Pancreas (tissue), 10 donors: ENCODE measurements at regions not wholly inside any gene's neighbourhood (a gene's known extent, or its start where the extent isn't known, plus 50 kb on each side); places are given as distances from the start of the nearest gene placed in this dataset.

Experiments used
- ATAC-seq, 4 donors: fragments of 200-7000 bp; cut with Tn5 transposase; one replicate each; pipeline versions ENCODE4 v1.8.0 to v1.9.1; 2020; ENCODE audit warnings: mild to moderate bottlenecking in 4 of 4, moderate library complexity in 4 of 4
- DNase-seq, 6 donors: peaks; one replicate each; pipeline ENCODE4 v3.0.0-alpha.2; 2020
- FAIRE-seq: peaks from 2 replicates; lab custom pipeline; 2012; peaks lifted over from hg19 to GRCh38; lab: Jason Lieb, UNC
- H3K27ac ChIP-seq, 4 donors: fragments of 200-600 bp; sonication (generic); 1 replicate in 3 of 4; 2 replicates in 1 of 4; pipeline versions ENCODE4 v1.5.0 to v1.8.0; 2020
- H3K27me3 ChIP-seq, 4 donors: fragments of 200-600 bp; one replicate each; pipeline ENCODE4 v1.8.0; 2021
- H3K36me3 ChIP-seq, 3 donors: fragments of 200-600 bp; sonication (generic) in 1 of 3; one replicate each; pipeline versions ENCODE4 v1.5.0 to v1.8.0; 2020 to 2021
- H3K4me1 ChIP-seq, 3 donors: fragments of 200-600 bp; one replicate each; pipeline ENCODE4 v1.8.0; 2021
- H3K4me3 ChIP-seq, 4 donors: fragments of 200-600 bp; sonication (generic) in 2 of 4; one replicate each; pipeline versions ENCODE4 v1.5.0 to v1.8.0; 2020 to 2021
- H3K9me3 ChIP-seq, 4 donors: fragments of 200-600 bp; one replicate each; pipeline ENCODE4 v1.8.0; 2021
- WGBS, 2 donors: extraction: QIAGEN DNeasy Blood & Tissue Kit; methylation state at CpG; one replicate each; pipeline ENCODE4 v1.1.7; 2013; 5-methylcytosine and 5-hydroxymethylcytosine counted together
- intact Hi-C, 3 donors: fragments of 100-400 bp; cut with DNase I; formaldehyde crosslinking; loops; one replicate each; pipeline versions ENCODE4 v1.11.1 to v1.14.2; 2022
- TF ChIP-seq, protein P1 (sequence below), 4 donors: fragments of 200-600 bp; sonication (generic) in 3 of 4; IDR thresholded peaks; one replicate each; pipeline versions ENCODE4 v1.5.0 to v1.8.0; 2021; ENCODE audit warnings: antibody characterized with exemption in 4 of 4
- donor health status: healthy with polysubstance abuse.
- donor health status: DM: no; HTN: no; CAD: no; lungs with moderate emphysema.
- donor health status: DM: no; HTN: no; CAD: no.
- donor health status: control.
- donor health status: control.
- donor health status: Bipolar disorder and iron deficiency.
- donor health status: DM: yes; HTN: yes; CAD: no.
- donor health status: DM: no; HTN: no; CAD: no.
- donor health status: DM: no; HTN: no; CAD: no.
- donor health status: DM: yes; HTN: yes; CAD: no.

DNA sequence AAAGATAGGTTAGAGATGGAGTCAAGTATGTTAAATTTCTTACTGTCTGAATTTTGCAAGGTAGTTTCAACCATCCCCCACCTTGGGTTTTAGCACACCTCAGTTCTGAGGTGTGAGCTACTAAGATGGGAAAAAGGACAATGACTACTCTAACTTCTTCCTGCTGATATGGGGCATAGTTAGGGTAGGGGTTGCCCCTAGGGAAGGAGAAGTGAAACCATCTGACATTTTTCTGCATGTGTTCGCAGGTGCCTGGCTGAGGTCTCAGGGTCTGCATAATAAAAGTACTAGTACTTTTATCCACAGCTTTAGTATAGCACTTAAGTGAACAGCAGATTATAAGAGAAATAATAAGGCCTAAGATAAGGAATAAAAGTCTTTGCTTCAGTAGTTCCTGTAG is 129.5 kb upstream of the CYSLTR1 start:
- intact Hi-C loops, result no loop called here
- Histone ChIP-seq H3K36me3 (no peaks in the 10 kb centered on the region), H3K27ac (no peak overlapping the region), H3K4me1 (no peaks in the 10 kb centered on the region), H3K9me3 (no peaks in the 10 kb centered on the region), H3K27me3 (peaks cover 0 to 6% (median 0%) of the 10 kb centered on the region in 4 donors), H3K4me3 (no peak overlapping the region)
- TF ChIP-seq, protein P1, sequence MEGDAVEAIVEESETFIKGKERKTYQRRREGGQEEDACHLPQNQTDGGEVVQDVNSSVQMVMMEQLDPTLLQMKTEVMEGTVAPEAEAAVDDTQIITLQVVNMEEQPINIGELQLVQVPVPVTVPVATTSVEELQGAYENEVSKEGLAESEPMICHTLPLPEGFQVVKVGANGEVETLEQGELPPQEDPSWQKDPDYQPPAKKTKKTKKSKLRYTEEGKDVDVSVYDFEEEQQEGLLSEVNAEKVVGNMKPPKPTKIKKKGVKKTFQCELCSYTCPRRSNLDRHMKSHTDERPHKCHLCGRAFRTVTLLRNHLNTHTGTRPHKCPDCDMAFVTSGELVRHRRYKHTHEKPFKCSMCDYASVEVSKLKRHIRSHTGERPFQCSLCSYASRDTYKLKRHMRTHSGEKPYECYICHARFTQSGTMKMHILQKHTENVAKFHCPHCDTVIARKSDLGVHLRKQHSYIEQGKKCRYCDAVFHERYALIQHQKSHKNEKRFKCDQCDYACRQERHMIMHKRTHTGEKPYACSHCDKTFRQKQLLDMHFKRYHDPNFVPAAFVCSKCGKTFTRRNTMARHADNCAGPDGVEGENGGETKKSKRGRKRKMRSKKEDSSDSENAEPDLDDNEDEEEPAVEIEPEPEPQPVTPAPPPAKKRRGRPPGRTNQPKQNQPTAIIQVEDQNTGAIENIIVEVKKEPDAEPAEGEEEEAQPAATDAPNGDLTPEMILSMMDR (IDR thresholded peaks at IDR 0.05), result no peak
- FAIRE-seq, result no peak
- no peak for ATAC-seq
- whole genome bisulfite sequencing, 2 donors, result 48 to 57% methylated on average over 1 of the region's 1 CpG
- no peak for DNase-seq

DNA sequence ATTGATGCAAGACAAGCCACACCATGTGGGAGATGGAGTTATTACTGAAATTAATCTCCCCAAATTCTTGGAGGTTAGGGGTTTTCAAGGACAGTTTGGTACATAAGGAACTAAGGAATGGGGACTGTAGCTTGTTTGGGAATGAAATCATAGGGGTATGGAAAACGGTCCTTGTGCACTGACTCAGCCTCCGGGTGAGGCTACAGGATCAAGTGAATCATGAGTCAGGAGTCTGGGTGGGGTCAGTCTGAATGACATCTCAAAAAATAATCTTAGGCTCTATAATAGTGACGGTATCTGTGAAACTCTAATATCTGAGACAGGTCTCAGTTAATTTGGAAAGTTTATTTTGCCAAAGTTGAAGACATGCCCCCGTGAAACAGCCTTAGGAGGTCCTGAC is 128.5 kb upstream of the CYSLTR1 start:
- FAIRE-seq (no peak), ATAC-seq (no peak), DNase-seq (no peak)
- Histone ChIP-seq H3K36me3 (no peaks in the 10 kb centered on the region), H3K4me3 (no peak overlapping the region), H3K27me3 (peaks cover 0 to 6% (median 0%) of the 10 kb centered on the region in 4 donors), H3K4me1 (no peaks in the 10 kb centered on the region), H3K27ac (no peak overlapping the region), H3K9me3 (no peaks in the 10 kb centered on the region)
- intact Hi-C loops, result no loop called here
- 40 to 48% methylated on average over 4 of the region's 4 CpGs for WGBS, 2 donors
- TF ChIP-seq, protein P1 (IDR thresholded peaks at IDR 0.05), result no peak

DNA sequence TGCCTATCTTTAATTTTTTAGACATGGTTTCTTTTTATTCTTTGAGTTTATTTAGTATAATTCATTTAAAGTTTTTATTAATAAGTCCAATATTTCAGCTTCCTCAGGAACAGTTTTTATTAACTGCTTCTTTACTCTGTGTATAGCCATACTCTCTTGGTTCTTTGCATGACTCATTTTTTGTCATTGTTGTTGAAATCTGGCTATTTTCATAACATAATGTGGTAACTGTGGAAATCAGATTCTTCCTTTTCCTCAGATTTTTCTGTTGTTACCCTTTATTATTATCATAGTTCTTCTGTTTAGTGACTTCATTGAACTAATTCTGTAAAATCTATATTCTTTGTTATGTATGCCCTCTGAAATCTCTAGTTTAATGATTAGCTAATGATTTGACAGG is 124.9 kb upstream of the CYSLTR1 start:
- Histone ChIP-seq H3K36me3 (no peaks in the 10 kb centered on the region), H3K4me3 (no peak overlapping the region), H3K4me1 (no peaks in the 10 kb centered on the region), H3K27ac (no peak overlapping the region), H3K27me3 (peaks cover 0 to 6% (median 0%) of the 10 kb centered on the region in 4 donors), H3K9me3 (no peaks in the 10 kb centered on the region)
- DNase-seq, result no peak
- peak; percentile 92 for FAIRE-seq
- TF ChIP-seq, protein P1 (IDR thresholded peaks at IDR 0.05), result no peak
- no peak for ATAC-seq
- intact Hi-C loops, result no loop called here

DNA sequence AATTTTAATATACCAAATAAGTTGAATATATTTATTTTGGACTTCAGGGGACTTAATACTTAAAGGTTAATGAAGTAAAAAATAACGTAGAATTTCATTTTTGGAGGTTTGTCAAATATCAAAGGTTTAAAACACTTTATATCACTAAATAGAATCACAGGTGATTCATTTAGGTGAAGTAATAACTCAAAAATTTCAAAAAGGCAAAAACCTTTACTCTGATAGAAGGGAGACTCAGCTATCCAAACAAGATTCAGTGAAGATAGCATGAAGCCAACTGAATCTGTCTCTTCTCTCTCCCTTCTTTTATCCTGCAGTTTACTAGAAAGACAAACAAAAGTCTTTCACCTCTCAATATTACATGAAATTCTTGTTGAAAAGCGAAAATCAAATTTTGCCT is 110.2 kb upstream of the CYSLTR1 start:
- no peak overlapping the region for H3K27ac ChIP-seq
- TF ChIP-seq, protein P1 (IDR thresholded peaks at IDR 0.05), result no peak
- H3K27me3 ChIP-seq, result no peaks in the 10 kb centered on the region
- ATAC-seq, result no peak
- H3K4me1 ChIP-seq, result no peaks in the 10 kb centered on the region
- no peaks in the 10 kb centered on the region for H3K36me3 ChIP-seq
- H3K9me3 ChIP-seq, result no peaks in the 10 kb centered on the region
- WGBS, 2 donors, result 21 to 26% methylated on average over 2 of the region's 2 CpGs
- no peak for FAIRE-seq
- H3K4me3 ChIP-seq, result no peak overlapping the region
- intact Hi-C loops, result no loop called here
- no peak for DNase-seq

DNA sequence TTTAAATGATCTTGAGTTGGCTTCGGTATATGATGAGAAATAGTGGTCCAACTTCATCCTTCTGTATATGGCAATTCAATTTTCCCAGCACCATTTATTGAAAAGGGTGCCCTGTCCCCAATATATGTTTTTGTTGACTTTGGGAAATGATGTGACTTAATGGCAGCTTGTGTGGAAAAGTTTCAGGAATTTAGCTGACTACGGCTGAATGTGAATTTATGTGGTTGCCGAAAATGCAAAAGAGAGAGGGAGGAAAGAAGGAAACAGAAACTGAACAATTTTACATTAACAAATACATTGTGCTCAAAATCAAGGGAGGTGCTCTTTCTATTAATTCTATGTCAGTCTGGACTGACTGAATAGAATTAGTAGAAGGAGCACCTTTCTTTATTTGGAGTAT is 101.8 kb upstream of the CYSLTR1 start:
- Histone ChIP-seq H3K36me3 (no peaks in the 10 kb centered on the region), H3K27ac (no peak overlapping the region), H3K4me1 (no peaks in the 10 kb centered on the region), H3K4me3 (no peak overlapping the region), H3K9me3 (no peaks in the 10 kb centered on the region), H3K27me3 (peaks cover 0 to 7% (median 0%) of the 10 kb centered on the region in 4 donors)
- intact Hi-C loops, result no loop called here
- FAIRE-seq, result no peak
- ATAC-seq, result no peak
- no peak for DNase-seq
- TF ChIP-seq, protein P1 (IDR thresholded peaks at IDR 0.05), result no peak
- 70 to 78% methylated on average over 3 of the region's 3 CpGs for WGBS, 2 donors
